NCI-H460 (cell line): ENCODE measurements at regions not wholly inside any gene's neighbourhood (a gene's known extent, or its start where the extent isn't known, plus 50 kb on each side); places are given as distances from the start of the nearest gene placed in this dataset.

Experiments used
- DNase-seq: peaks from one replicate; pipeline ENCODE4 v3.0.0-alpha.2; 2016; ENCODE audit warnings: low read depth; ENCODE audit errors: extremely low read depth

DNA sequence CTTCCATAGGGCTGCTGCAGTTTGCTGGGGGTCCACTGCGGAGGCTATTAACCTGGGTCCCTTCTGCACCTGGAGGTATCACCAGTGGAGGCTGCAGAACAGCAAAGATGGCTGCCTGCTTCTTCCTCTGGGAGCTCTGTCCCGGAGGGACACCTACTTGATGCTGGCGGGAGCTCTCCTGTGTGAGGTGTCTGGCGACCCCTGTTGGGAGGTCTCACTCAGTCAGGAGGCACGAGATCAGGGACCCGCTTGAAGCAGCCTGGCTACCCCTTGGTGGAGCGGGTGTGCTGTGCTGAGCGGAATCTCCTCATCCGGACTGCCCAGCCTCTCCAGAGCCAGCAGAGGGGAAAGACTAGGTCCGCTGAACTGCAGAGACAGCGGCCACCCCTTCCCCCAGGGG, 56.0 kb upstream of the CTXND1 start:
- DNase-seq = no peak

DNA sequence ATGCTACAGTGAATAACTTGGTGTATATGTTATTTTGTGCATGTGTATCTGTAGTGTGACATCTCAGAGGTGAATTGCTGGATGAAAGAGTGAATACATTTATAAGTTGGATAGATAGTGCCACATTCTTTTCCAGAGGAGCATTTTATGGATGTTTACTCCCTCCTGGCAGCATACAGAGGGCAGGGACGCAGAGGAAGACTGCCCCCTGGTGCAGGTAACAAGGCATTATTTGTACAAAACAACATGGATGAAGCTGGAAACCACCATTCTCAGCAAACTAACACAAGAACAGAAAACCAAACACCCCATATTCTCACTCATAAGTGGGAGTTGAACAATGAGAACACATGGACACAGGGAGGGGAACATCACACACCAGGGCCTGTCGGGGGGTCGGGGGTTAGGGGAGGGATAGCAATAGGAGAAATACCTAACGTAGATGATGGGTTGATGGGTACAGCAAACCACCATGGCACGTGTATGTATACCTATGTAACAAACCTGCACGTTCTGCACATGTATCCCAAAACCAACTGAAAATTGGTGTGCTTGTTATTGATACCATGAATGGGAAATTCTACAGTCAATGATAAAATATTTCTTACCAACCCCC, 57.9 kb upstream of the CTXND1 start:
- DNase-seq = no peak

GRCh38 chr15:80310776-80311175, 58.8 kb upstream of the CTXND1 start:
- no peak for DNase-seq

GRCh38 chr15:80315289-80315987, 63.4 kb upstream of the CTXND1 start:
- no peak for DNase-seq

DNA sequence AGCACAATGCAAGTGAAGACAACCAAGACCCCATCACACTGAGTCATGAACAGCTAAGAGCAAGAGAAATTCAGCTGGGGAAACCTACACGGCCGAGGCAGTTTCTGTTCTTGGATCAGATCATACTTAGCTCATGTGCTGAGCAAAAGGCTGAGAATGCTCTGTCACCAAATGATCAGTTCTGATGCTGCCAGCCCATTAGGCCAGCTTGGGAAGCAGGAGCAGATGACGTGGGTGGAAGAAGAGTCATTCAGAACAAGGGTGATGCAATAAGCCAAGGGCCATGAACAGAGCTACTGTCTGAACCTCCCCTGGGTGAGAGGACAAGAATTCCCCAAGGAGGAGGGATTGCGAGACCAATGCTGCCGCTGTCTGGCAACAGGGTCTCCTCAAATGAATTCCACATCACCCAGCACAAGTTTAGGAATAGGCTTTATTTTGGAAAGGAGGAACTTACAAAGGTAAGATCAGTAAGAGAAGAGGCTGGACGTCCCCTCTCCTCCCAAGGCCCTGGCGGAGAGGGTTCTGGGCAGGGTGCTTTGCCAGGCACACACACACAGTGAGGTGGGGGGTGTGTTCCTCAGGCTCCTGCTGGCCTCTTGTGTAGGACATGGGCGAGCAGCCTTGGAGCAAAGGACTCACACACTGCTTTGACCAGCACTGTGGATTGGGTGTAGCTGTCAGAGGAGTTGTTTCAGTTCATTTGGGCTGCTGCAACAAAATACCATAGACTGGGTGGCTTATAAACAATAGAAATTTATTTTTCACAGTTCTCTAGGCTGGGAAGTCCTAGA, 65.6 kb upstream of the CTXND1 start:
- peak; percentile 54 for DNase-seq

GRCh38 chr15:80321853-80322252, 69.8 kb upstream of the CTXND1 start:
- no peak for DNase-seq

- DNase-seq = no peak
These were observed 71.3 kb upstream of the CTXND1 start for GRCh38 chr15:80323285-80323684.

GRCh38 chr15:80324545-80325080, 72.6 kb upstream of the CTXND1 start:
- DNase-seq = no peak

DNA sequence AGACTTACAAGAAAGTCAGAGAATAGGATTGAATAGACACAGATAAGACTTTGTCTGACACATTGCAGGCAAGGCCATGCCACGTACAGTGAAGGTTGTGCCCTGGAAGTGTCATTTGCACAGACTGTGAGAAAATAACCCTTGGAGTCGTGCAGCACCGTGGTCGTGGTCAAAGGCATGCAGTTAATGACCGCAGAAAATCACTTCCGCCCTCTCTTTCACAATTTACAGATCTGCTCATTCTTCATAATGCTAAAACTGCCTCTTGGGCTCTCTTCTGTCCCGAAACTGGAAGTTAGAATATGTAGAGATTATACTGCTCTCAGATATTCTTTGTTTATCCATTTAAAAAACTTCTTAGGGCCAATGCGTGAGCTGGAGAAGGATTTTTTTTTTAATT, 73.2 kb upstream of the CTXND1 start:
- no peak for DNase-seq

GRCh38 chr15:80326270-80326669, 74.3 kb upstream of the CTXND1 start:
- no peak for DNase-seq

DNA sequence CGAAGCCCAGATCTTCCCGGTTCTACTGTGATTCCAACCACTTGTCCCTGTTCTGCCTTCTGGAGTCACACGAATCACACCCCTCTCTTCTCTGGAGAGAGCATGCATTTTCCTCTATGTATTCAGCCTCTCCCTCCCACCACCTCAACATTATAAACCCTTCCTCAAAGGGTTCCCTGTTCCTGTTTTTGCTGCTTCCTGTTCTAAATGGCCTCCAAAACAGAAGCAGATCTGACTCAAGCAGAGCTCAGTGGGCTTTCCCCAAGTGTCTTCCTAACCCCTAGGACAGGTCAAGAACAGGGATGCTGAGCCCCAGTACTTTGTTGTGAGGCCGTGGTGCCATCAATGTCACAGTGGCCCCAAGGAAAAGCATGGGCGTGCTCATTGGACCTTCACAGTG, 75.7 kb upstream of the ARNT2 start:
- no peak for DNase-seq

- DNase-seq = no peak
These were observed 72.2 kb upstream of the ARNT2 start for GRCh38 chr15:80331886-80332406.

DNA sequence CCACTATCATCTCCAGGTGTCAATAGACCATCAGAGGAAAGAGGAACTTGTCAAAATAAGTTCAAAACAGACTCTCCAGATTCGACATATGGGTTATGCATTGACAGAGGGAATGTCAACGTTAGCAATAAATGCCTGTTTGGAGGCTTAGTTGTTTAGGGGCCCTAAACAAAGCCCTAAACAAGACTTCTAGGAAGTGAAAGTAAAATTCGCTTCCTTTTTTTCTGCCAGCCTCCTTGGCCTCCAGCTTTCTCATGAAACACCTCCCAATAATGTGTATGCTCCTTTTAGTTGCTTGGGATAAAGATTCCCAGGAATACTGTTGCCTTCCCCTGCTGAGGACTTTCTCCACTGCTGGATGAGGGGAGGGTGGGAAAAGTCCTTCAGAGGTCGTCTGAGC, 70.9 kb upstream of the ARNT2 start:
- DNase-seq = no peak

GRCh38 chr15:80334521-80334920, 69.7 kb upstream of the ARNT2 start:
- no peak for DNase-seq

DNA sequence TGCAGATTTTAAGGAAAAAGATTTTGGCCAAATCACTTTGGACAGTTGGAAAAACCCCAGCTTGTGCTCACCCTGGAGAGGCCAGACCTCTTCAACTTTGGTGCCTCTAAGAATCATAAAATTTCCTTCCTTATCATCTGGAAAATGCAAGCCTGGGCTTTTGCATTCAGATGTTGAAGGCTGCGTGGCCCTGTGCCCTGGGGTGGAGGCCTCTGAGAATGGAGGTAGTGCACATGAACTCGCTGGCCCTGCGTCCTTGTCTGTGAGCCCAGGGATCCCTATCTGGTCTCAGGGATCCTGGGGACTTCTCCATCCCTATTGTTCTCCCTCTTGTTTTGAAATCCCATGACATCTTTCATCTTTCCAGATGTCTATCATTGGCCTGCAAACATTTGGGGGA, 64.6 kb upstream of the ARNT2 start:
- DNase-seq = no peak

DNA sequence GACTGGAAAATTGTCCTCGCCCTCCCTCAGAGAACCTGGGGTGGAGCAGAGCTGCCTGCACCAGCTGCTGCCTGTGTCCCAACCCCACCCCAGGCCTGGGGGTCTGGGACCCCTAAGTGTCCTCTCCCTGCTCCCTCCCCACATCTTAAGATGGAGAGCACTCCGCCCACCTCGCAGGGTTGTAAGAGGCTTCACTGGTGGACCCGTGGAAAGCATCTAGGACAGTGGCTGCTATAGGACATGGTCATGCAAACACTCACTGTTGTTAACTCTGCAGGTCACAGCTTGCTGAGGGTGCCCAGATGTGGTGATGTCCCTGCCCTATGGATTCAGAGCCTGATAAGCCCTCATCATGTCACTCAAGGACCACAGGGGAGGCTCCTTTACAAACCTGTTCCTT, 62.0 kb upstream of the ARNT2 start:
- DNase-seq = no peak

DNA sequence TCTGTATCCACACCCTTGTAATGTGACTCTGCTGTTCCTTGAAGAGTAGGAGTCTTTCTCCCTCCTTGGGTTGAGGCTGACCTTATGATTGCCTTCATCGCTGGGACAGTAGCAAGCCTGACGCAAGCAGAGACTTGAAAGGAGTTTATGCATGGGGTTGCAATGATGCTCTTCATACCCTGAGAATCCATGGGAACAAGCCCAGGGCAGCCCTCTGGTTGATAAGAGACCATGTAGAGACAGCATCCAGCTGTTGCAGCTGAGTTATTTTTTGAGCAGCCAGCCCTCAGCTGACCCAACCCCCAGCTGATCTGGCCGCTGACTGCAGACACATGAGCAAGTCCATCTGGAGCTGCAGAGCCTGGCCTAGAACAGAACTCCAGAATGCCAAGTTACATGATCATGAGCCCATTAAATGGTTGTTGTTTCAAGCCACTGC, 60.6 kb upstream of the ARNT2 start:
- DNase-seq = no peak

GRCh38 chr15:80350941-80351610, 53.1 kb upstream of the ARNT2 start:
- no peak for DNase-seq
